ENCODE measurements at regions not wholly inside any gene's neighbourhood (a gene's known extent, or its start where the extent isn't known, plus 50 kb on each side); places are given as distances from the start of the nearest gene placed in this dataset.

GRCh38 chr12:92029902-92030586 lies 115.6 kb downstream of the BTG1 start:
- DNase-seq (ENCODE audit: low read depth): no peak
- H3K4me3 ChIP-seq (ENCODE audit: low read depth, low read length): no peak overlapping the region

GRCh38 chr12:92029136-92029535 lies 116.5 kb downstream of the BTG1 start:
- TF ChIP-seq CTCF (IDR thresholded peaks at IDR 0.05; ENCODE audit: control insufficient read depth, extremely low read depth, insufficient read depth): no peak
- no peak overlapping the region for H3K4me3 ChIP-seq (ENCODE audit: low read depth, low read length)
- DNase-seq (ENCODE audit: low read depth): no peak

More at GRCh38 chr12:92029902-92030586, 115.6 kb downstream of the BTG1 start:
- TF ChIP-seq CTCF (IDR thresholded peaks at IDR 0.05; ENCODE audit: control insufficient read depth, extremely low read depth, insufficient read depth): no peak

DNA sequence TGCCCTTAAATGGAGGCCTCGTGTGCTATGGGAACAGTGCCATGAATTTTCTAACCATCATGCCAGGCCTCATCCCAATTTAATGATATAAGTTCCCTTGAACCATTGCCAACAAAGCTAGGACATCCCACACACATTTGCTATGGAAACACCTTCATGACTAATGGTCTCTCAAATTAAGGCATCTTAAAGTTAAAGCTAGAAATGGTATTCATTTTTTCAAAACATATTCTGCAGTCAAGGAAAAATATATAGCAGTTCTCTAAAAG lies 117.3 kb downstream of the BTG1 start:
- no peak for DNase-seq (ENCODE audit: low read depth)
- TF ChIP-seq CTCF (IDR thresholded peaks at IDR 0.05; ENCODE audit: control insufficient read depth, extremely low read depth, insufficient read depth): no peak
- no peak overlapping the region for H3K4me3 ChIP-seq (ENCODE audit: low read depth, low read length)

- TF ChIP-seq CTCF (IDR thresholded peaks at IDR 0.05; ENCODE audit: control insufficient read depth, extremely low read depth, insufficient read depth): no peak
- no peak for DNase-seq (ENCODE audit: low read depth)
- H3K4me3 ChIP-seq (ENCODE audit: low read depth, low read length): no peak overlapping the region
Observed at GRCh38 chr12:92027701-92028440, 117.8 kb downstream of the BTG1 start.

DNA sequence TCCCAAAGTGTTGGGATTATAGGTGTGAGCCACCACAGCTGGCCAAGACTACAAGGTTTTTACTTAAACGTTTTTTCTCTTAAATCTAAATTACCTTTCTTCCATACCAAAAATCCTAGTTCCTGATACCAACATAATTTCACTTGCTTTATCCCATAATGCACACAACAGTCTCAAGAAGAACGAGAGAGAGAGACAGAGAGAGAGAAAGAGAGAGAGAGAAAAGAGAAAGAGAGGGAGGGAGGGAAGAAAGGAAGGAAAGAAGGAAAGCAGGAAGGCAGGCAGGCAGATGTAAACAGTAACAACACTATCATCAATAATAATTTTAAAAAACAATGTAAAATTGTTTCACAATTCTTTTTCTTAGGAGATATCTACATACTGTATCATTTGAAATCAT lies 118.4 kb downstream of the BTG1 start:
- DNase-seq (ENCODE audit: low read depth): no peak
- no peak for TF ChIP-seq CTCF (IDR thresholded peaks at IDR 0.05; ENCODE audit: control insufficient read depth, extremely low read depth, insufficient read depth)
- no peak overlapping the region for H3K4me3 ChIP-seq (ENCODE audit: low read depth, low read length)

DNA sequence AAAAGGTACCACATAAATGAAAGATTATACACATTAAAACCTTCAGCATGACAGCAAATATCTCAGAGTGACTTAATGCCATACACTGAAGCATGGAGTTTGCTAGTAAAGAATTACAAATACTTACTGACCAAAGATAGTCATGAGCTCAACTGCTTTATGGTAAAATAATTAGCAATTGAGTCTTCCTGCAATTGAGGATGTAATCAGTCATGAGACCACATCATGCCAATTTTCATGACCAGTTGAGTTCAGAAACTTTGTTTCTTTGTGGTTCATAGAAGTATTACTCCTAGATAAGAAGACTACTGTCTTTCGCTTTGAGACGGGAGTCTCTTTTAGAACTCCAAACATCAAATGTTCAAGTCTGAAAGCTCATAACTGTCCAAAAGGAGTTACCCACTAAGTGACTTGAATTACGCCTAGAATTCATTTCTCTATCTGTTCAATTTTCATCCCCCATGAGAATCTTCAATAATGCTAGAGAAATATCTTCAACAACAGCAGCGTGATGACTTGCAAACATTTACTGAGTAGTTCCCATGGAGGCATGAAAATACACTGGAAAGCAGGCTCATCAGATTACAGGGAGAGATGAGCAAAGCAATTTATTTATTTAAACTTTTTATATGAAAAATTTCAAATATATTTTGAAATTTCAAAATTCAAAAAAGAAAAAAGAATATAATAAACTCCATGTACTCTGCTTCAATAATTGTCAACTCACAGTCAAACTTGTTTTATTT lies 120.0 kb downstream of the BTG1 start:
- DNase-seq (ENCODE audit: low read depth): no peak
- TF ChIP-seq CTCF (IDR thresholded peaks at IDR 0.05; ENCODE audit: control insufficient read depth, extremely low read depth, insufficient read depth): no peak

More for the DNA sequence above, 120.0 kb downstream of the BTG1 start:
- H3K4me3 ChIP-seq (ENCODE audit: low read depth, low read length): no peak overlapping the region
